Heart right ventricle (tissue), 16 donors: ENCODE measurements at regions not wholly inside any gene's neighbourhood (a gene's known extent, or its start where the extent isn't known, plus 50 kb on each side); places are given as distances from the start of the nearest gene placed in this dataset.

Source experiments
- ATAC-seq, 8 donors: fragments of 200-7000 bp; cut with Tn5 transposase; one replicate each; pipeline ENCODE4 v1.9.1; 2020; ENCODE audit warnings: mild to moderate bottlenecking in 8 of 8, moderate library complexity in 8 of 8, moderate number of reproducible peaks in 1 of 8
- DNase-seq, 2 donors: peaks; one replicate each; pipeline ENCODE4 v3.0.0-alpha.2; 2020
- H3K27ac ChIP-seq, 10 donors: fragments of 200-600 bp; sonication (generic) in 2 of 10; one replicate each; pipeline versions ENCODE4 v1.5.0 to v1.8.0; 2020 to 2022; ENCODE audit warnings: mild to moderate bottlenecking in 3 of 10
- H3K27me3 ChIP-seq, 7 donors: fragments of 200-600 bp; one replicate each; pipeline ENCODE4 v1.8.0; 2021 to 2022; ENCODE audit warnings: mild to moderate bottlenecking in 2 of 7
- H3K36me3 ChIP-seq, 9 donors: fragments of 200-600 bp; sonication (generic) in 1 of 9; one replicate each; pipeline versions ENCODE4 v1.5.0 to v1.8.0; 2020 to 2022; ENCODE audit warnings: mild to moderate bottlenecking in 2 of 9
- H3K4me1 ChIP-seq, 9 donors: fragments of 200-600 bp; sonication (generic) in 1 of 9; one replicate each; pipeline versions ENCODE4 v1.5.0 to v1.8.0; 2020 to 2022; ENCODE audit warnings: mild to moderate bottlenecking in 4 of 9
- H3K4me3 ChIP-seq, 10 donors: fragments of 200-600 bp; sonication (generic) in 2 of 10; one replicate each; pipeline versions ENCODE4 v1.5.0 to v1.8.0; 2020 to 2022; ENCODE audit warnings: mild to moderate bottlenecking in 7 of 10, moderate library complexity in 2 of 10
- H3K9me3 ChIP-seq, 11 donors: fragments of 200-600 bp in 10 of 11; sonication (generic) in 2 of 11; one replicate each; pipeline versions ENCODE4 v1.5.0 to v1.8.0; 2013 to 2022; ENCODE audit warnings: mild to moderate bottlenecking in 2 of 11, control low read depth in 1 of 11, moderate library complexity in 1 of 11
- CTCF ChIP-seq, 9 donors: fragments of 200-600 bp; sonication (generic) in 2 of 9; IDR thresholded peaks; one replicate each; pipeline versions ENCODE4 v1.5.0 to v1.8.0; 2021 to 2022; ENCODE audit warnings: antibody characterized with exemption in 9 of 9, mild to moderate bottlenecking in 5 of 9, moderate library complexity in 1 of 9
- whole genome bisulfite sequencing, 2 donors: extraction: QIAGEN DNeasy Blood & Tissue Kit; methylation state at CpG; one replicate each; pipeline ENCODE4 v1.1.7; 2013; ENCODE audit warnings: inconsistent platforms in 1 of 2; 5-methylcytosine and 5-hydroxymethylcytosine counted together
- intact Hi-C, 10 donors: fragments of 100-400 bp; cut with DNase I; formaldehyde crosslinking; loops; one replicate each; pipeline versions ENCODE4 v1.11.1 to v1.14.2; 2022
- donor health status: Arrhythmogenic right ventricular cardiomyopathy.
- donor health status: ischemic (EF 13 %, LVEDD 7.1; RV severe dilation, severe dysfunction).
- donor health status: healthy with polysubstance abuse.
- donor health status: DM: no; HTN: yes; CAD: no.
- donor health status: DM: no; HTN: no; CAD: no.
- donor health status: ischemic (EF 25% LVEDD 6.9; RV normal size, moderate dysfunction).
- donor health status: ischemic (EF 25% LVEDD 5.7; RV mildly dilated, moderate dysfunction).
- donor health status: healthy.
- donor health status: DM: yes; HTN: yes; CAD: no.
- donor health status: Ischemic cardiomyopathy.
- donor health status: ischemic (EF 35%, LVEDD 5.7; RV mildly dilated, moderate dysfunction).
- donor health status: nonischemic (EF 11% LVEDD 7.7; RV severe dilation, severe dysfunction).
- donor health status: DM: yes; HTN: yes; CAD: no.
- donor health status: PGD.
- donor health status: ischemic (EF 29% LVEDD 5.4; RV normal size, mild dysfunction).
- donor health status: nonischemic (EF 23%, LVEDD 6.1; RV moderate dilation, normal function).

GRCh38 chr12:86917121-86917520, 660.9 kb upstream of the MGAT4C start:
- no peaks in the 10 kb centered on the region for H3K36me3 ChIP-seq
- H3K4me1 ChIP-seq: no peaks in the 10 kb centered on the region
- no peak overlapping the region for H3K27ac ChIP-seq
- intact Hi-C loops: loop anchor here in 1 of 10 donors (10.0 kb wide), 1 partner anchor 992 kb away; no protein-coding TSS in a partner anchor
- TF ChIP-seq CTCF (IDR thresholded peaks at IDR 0.05): no peak
- no peak for DNase-seq
- no peak overlapping the region for H3K4me3 ChIP-seq
- WGBS, 2 donors: 85 to 92% methylated on average over 1 of the region's 1 CpG
- no peak for ATAC-seq
- peaks cover 0 to 2% (median 0%) of the 10 kb centered on the region in 11 donors for H3K9me3 ChIP-seq
- H3K27me3 ChIP-seq: no peaks in the 10 kb centered on the region

- H3K9me3 ChIP-seq: no peaks in the 10 kb centered on the region
- H3K27me3 ChIP-seq: no peaks in the 10 kb centered on the region
- TF ChIP-seq CTCF (IDR thresholded peaks at IDR 0.05): peak in 7 of 9 donors; percentile 21 to 49 (median 37)
- ATAC-seq: no peak
- no peaks in the 10 kb centered on the region for H3K36me3 ChIP-seq
- DNase-seq: no peak
- H3K4me3 ChIP-seq: no peak overlapping the region
- intact Hi-C loops: loop anchor here in 1 of 10 donors (10.0 kb wide), 1 partner anchor 990 kb away; no protein-coding TSS in a partner anchor
- H3K4me1 ChIP-seq: no peaks in the 10 kb centered on the region
- H3K27ac ChIP-seq: no peak overlapping the region
These were observed 658.5 kb upstream of the MGAT4C start for GRCh38 chr12:86914721-86915120.

- ATAC-seq (no peak), DNase-seq (no peak)
- intact Hi-C loops: loop anchor here in 1 of 10 donors (10.0 kb wide), 1 partner anchor 987 kb away; no protein-coding TSS in a partner anchor
- TF ChIP-seq CTCF (IDR thresholded peaks at IDR 0.05): no peak
- H3K4me1 ChIP-seq: no peaks in the 10 kb centered on the region
- no peaks in the 10 kb centered on the region for H3K27me3 ChIP-seq
- no peak overlapping the region for H3K27ac ChIP-seq
- 77 to 81% methylated on average over 3 of the region's 3 CpGs for WGBS, 2 donors
- H3K9me3 ChIP-seq: no peaks in the 10 kb centered on the region
- H3K36me3 ChIP-seq: no peaks in the 10 kb centered on the region
- no peak overlapping the region for H3K4me3 ChIP-seq
These were observed 655.8 kb upstream of the MGAT4C start for GRCh38 chr12:86911973-86912372.

- Histone ChIP-seq H3K4me3 (no peak overlapping the region), H3K36me3 (no peaks in the 10 kb centered on the region), H3K27me3 (no peaks in the 10 kb centered on the region), H3K27ac (no peak overlapping the region), H3K4me1 (no peaks in the 10 kb centered on the region), H3K9me3 (no peaks in the 10 kb centered on the region)
- intact Hi-C loops: no loop called here
- peak in 1 of 8 donors; percentile 51 for ATAC-seq
- TF ChIP-seq CTCF (IDR thresholded peaks at IDR 0.05): no peak
- 13 to 27% methylated on average over 1 of the region's 1 CpG for WGBS, 2 donors
- no peak for DNase-seq
These were observed 647.0 kb upstream of the MGAT4C start for GRCh38 chr12:86903159-86903558.
